ENCODE measurements at regions not wholly inside any gene's neighbourhood (a gene's known extent, or its start where the extent isn't known, plus 50 kb on each side); places are given as distances from the start of the nearest gene placed in this dataset.

DNA sequence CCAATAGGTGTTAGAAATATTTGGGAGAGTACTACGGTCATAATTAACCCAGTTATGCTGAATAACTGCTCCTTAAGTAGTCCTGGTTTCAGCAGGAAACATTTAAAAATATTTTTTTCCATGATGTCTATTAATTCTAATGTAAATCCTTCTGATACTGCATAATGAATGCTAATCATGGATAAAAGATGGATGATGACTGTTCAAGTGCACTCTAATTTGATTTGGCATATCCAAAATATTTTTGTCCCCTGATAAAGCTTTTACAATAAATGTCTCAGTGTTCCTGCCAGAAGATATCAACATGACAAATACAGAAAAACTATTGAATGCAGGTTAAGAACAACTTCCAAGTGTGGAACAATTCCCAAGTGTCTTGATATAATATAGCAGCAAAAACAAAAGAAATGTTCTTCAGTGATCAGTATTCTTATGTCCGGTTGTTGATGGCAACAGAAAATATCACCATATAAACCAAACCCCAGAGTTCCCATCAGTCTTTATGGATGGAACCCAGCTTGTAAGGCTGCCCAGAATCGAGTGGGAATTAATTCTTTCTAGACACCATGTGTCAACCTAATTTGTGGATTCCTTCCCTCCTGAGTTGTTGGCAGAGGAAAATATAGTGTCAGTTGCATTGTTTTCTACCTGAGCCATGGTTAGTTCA, 205.4 kb upstream of the GK2 start:
- no peak for TF ChIP-seq EZH2 (IDR thresholded peaks at IDR 0.05; ENCODE audit: low read length, missing control alignments)
- TF ChIP-seq, protein P1, sequence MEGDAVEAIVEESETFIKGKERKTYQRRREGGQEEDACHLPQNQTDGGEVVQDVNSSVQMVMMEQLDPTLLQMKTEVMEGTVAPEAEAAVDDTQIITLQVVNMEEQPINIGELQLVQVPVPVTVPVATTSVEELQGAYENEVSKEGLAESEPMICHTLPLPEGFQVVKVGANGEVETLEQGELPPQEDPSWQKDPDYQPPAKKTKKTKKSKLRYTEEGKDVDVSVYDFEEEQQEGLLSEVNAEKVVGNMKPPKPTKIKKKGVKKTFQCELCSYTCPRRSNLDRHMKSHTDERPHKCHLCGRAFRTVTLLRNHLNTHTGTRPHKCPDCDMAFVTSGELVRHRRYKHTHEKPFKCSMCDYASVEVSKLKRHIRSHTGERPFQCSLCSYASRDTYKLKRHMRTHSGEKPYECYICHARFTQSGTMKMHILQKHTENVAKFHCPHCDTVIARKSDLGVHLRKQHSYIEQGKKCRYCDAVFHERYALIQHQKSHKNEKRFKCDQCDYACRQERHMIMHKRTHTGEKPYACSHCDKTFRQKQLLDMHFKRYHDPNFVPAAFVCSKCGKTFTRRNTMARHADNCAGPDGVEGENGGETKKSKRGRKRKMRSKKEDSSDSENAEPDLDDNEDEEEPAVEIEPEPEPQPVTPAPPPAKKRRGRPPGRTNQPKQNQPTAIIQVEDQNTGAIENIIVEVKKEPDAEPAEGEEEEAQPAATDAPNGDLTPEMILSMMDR (conservative IDR thresholded peaks at IDR 0.05 in 1 of 2, IDR thresholded peaks at IDR 0.05 in 1 of 2; ENCODE audit: low read depth in 1 of 2, low read length in 2 of 2) = no peak
- Histone ChIP-seq H3K4me1 (ENCODE audit: control insufficient read depth, extremely low read depth, insufficient read depth, low read length) (no peaks in the 10 kb centered on the region), H3K27ac (ENCODE audit: insufficient read depth, low read length) (no peak overlapping the region), H2AFZ (ENCODE audit: low read length) (no peak overlapping the region), H3K9ac (ENCODE audit: insufficient read depth, low read length) (no peak overlapping the region), H3K27me3 (ENCODE audit: control insufficient read depth, insufficient read depth, low read length) (no peaks in the 10 kb centered on the region), H3K79me2 (ENCODE audit: control insufficient read depth, insufficient read depth, low read length) (no peaks in the 10 kb centered on the region), H3K4me2 (ENCODE audit: extremely low read depth, insufficient read depth, low read length) (no peak overlapping the region), H4K20me1 (ENCODE audit: control insufficient read depth, extremely low read depth, insufficient read depth, low read length) (no peaks in the 10 kb centered on the region), H3K36me3 (ENCODE audit: control insufficient read depth, insufficient read depth, low read length) (no peaks in the 10 kb centered on the region), H3K4me3 (replicated peaks in 1 of 4; ENCODE audit: control extremely low read depth in 1 of 4, insufficient read depth in 1 of 4, low read depth in 3 of 4, low read length in 4 of 4) (no peak overlapping the region), H3K9me3 (ENCODE audit: control insufficient read depth, insufficient read depth, low read depth, low read length) (no peaks in the 10 kb centered on the region)
- DNase-seq (ENCODE audit: low read depth in 2 of 2) = no peak

DNA sequence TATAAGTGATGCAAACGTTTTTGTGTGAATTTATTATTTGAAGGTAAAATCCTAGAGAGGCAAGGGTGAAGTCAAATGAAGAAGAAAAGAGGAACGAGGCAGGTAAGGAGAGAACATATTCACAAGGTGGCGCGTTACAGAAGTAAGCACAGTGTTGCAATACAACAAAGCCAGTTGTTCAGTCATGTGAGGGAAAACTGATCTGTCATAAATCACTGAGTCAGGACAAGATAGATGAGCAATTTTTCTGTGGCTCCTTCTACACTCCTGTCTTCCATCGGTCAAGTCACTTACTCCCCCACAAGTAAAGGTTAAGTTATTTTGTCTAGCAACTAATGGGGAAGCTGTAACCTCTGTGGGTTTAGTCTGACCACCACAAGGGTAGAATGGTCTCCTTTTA, 203.0 kb upstream of the GK2 start:
- H2AFZ ChIP-seq (ENCODE audit: low read length) = no peak overlapping the region
- H3K79me2 ChIP-seq (ENCODE audit: control insufficient read depth, insufficient read depth, low read length) = no peaks in the 10 kb centered on the region
- H3K36me3 ChIP-seq (ENCODE audit: control insufficient read depth, insufficient read depth, low read length) = no peaks in the 10 kb centered on the region
- no peaks in the 10 kb centered on the region for H3K27me3 ChIP-seq (ENCODE audit: control insufficient read depth, insufficient read depth, low read length)
- H3K4me2 ChIP-seq (ENCODE audit: extremely low read depth, insufficient read depth, low read length) = no peak overlapping the region
- no peaks in the 10 kb centered on the region for H3K9me3 ChIP-seq (ENCODE audit: control insufficient read depth, insufficient read depth, low read depth, low read length)
- H3K4me1 ChIP-seq (ENCODE audit: control insufficient read depth, extremely low read depth, insufficient read depth, low read length) = no peaks in the 10 kb centered on the region
- TF ChIP-seq, protein P1 (conservative IDR thresholded peaks at IDR 0.05 in 1 of 2, IDR thresholded peaks at IDR 0.05 in 1 of 2; ENCODE audit: low read depth in 1 of 2, low read length in 2 of 2) = no peak
- no peak for TF ChIP-seq EZH2 (IDR thresholded peaks at IDR 0.05; ENCODE audit: low read length, missing control alignments)
- no peak overlapping the region for H3K4me3 ChIP-seq (replicated peaks in 1 of 4; ENCODE audit: control extremely low read depth in 1 of 4, insufficient read depth in 1 of 4, low read depth in 3 of 4, low read length in 4 of 4)
- no peaks in the 10 kb centered on the region for H4K20me1 ChIP-seq (ENCODE audit: control insufficient read depth, extremely low read depth, insufficient read depth, low read length)
- no peak for DNase-seq (ENCODE audit: low read depth in 2 of 2)
- H3K27ac ChIP-seq (ENCODE audit: insufficient read depth, low read length) = no peak overlapping the region
- H3K9ac ChIP-seq (ENCODE audit: insufficient read depth, low read length) = no peak overlapping the region

DNA sequence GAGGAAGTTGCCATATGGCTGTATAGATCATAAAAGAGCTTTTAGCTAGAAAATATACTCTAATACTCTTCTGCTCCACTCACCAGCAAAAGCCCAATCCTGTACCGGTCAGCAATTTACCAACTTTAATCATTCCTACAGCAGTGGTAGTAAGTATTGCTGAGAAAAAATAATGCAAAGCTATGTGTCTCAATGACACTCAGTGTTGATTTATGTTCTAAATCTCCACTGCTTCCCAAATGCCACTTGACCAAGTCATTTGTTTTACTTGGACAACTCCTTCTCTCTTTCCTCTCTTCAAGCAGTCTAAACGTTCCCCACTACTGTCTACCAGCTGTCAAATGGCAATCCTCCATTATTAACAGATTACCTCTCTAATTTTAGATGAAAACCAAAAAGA, 201.8 kb upstream of the GK2 start:
- Histone ChIP-seq H3K79me2 (ENCODE audit: control insufficient read depth, insufficient read depth, low read length) (no peaks in the 10 kb centered on the region), H3K9me3 (ENCODE audit: control insufficient read depth, insufficient read depth, low read depth, low read length) (no peaks in the 10 kb centered on the region), H4K20me1 (ENCODE audit: control insufficient read depth, extremely low read depth, insufficient read depth, low read length) (no peaks in the 10 kb centered on the region), H3K9ac (ENCODE audit: insufficient read depth, low read length) (no peak overlapping the region), H3K4me1 (ENCODE audit: control insufficient read depth, extremely low read depth, insufficient read depth, low read length) (no peaks in the 10 kb centered on the region), H3K27ac (ENCODE audit: insufficient read depth, low read length) (no peak overlapping the region), H3K4me2 (ENCODE audit: extremely low read depth, insufficient read depth, low read length) (no peak overlapping the region), H3K27me3 (ENCODE audit: control insufficient read depth, insufficient read depth, low read length) (no peaks in the 10 kb centered on the region), H3K4me3 (replicated peaks in 1 of 4; ENCODE audit: control extremely low read depth in 1 of 4, insufficient read depth in 1 of 4, low read depth in 3 of 4, low read length in 4 of 4) (no peak overlapping the region), H3K36me3 (ENCODE audit: control insufficient read depth, insufficient read depth, low read length) (no peaks in the 10 kb centered on the region), H2AFZ (ENCODE audit: low read length) (no peak overlapping the region)
- no peak for TF ChIP-seq EZH2 (IDR thresholded peaks at IDR 0.05; ENCODE audit: low read length, missing control alignments)
- TF ChIP-seq, protein P1 (conservative IDR thresholded peaks at IDR 0.05 in 1 of 2, IDR thresholded peaks at IDR 0.05 in 1 of 2; ENCODE audit: low read depth in 1 of 2, low read length in 2 of 2) = no peak
- peak in 1 of 2 donors; percentile 37 for DNase-seq (ENCODE audit: low read depth in 2 of 2)
